Heart left ventricle (tissue), 13 donors: ENCODE measurements at regions not wholly inside any gene's neighbourhood (a gene's known extent, or its start where the extent isn't known, plus 50 kb on each side); places are given as distances from the start of the nearest gene placed in this dataset.

Experiments
- POLR2A ChIP-seq, 2 donors: fragments of 450-650 bp; IDR thresholded peaks; one replicate each; pipeline ENCODE4 v1.6.1; 2017; ENCODE audit warnings: antibody characterized with exemption in 2 of 2, mild to moderate bottlenecking in 2 of 2, moderate library complexity in 2 of 2
- TF ChIP-seq, protein P1 (sequence below), 12 donors: fragments of 200-600 bp; sonication (generic) in 4 of 12; IDR thresholded peaks; one replicate each; pipeline versions ENCODE4 v1.5.0 to v1.8.0; 2018 to 2022; ENCODE audit warnings: antibody characterized with exemption in 12 of 12, mild to moderate bottlenecking in 5 of 12
- donor health status: ischemic (EF 13 %, LVEDD 7.1; RV severe dilation, severe dysfunction).
- donor health status: DM: no; HTN: yes; CAD: no.
- donor health status: DM: no; HTN: no; CAD: no.
- donor health status: ischemic (EF 25% LVEDD 6.9; RV normal size, moderate dysfunction).
- donor health status: ischemic (EF 25% LVEDD 5.7; RV mildly dilated, moderate dysfunction).
- donor health status: ischemic (EF 35%, LVEDD 5.7; RV mildly dilated, moderate dysfunction).
- donor health status: nonischemic (EF 11% LVEDD 7.7; RV severe dilation, severe dysfunction).
- donor health status: DM: yes; HTN: yes; CAD: no.
- donor health status: PGD.
- donor health status: ischemic (EF 29% LVEDD 5.4; RV normal size, mild dysfunction).
- donor health status: nonischemic (EF 23%, LVEDD 6.1; RV moderate dilation, normal function).

DNA sequence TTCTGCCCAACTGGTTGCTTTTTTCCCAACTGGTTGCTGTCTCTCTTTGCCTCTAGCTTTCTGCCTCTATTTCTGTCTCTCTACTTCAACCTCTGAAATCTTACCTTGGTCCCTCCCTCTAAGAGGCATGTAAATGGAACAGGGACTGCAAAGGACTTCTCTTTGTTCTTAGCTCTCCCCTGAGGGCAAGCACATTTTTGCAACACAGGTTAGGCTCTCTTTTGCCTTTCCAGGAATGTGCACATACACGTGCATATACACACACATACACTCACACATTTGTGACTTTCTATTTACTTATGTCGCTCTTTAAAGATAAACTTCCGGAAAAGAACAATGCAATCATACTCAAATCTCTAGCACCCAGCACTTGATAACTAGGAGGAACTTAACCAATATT lies 262.6 kb upstream of the DDX18 start:
- TF ChIP-seq, protein P1, sequence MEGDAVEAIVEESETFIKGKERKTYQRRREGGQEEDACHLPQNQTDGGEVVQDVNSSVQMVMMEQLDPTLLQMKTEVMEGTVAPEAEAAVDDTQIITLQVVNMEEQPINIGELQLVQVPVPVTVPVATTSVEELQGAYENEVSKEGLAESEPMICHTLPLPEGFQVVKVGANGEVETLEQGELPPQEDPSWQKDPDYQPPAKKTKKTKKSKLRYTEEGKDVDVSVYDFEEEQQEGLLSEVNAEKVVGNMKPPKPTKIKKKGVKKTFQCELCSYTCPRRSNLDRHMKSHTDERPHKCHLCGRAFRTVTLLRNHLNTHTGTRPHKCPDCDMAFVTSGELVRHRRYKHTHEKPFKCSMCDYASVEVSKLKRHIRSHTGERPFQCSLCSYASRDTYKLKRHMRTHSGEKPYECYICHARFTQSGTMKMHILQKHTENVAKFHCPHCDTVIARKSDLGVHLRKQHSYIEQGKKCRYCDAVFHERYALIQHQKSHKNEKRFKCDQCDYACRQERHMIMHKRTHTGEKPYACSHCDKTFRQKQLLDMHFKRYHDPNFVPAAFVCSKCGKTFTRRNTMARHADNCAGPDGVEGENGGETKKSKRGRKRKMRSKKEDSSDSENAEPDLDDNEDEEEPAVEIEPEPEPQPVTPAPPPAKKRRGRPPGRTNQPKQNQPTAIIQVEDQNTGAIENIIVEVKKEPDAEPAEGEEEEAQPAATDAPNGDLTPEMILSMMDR (IDR thresholded peaks at IDR 0.05): no peak
- TF ChIP-seq POLR2A (IDR thresholded peaks at IDR 0.05): no peak
